ENCODE measurements at regions not wholly inside any gene's neighbourhood (a gene's known extent, or its start where the extent isn't known, plus 50 kb on each side); places are given as distances from the start of the nearest gene placed in this dataset.

DNA sequence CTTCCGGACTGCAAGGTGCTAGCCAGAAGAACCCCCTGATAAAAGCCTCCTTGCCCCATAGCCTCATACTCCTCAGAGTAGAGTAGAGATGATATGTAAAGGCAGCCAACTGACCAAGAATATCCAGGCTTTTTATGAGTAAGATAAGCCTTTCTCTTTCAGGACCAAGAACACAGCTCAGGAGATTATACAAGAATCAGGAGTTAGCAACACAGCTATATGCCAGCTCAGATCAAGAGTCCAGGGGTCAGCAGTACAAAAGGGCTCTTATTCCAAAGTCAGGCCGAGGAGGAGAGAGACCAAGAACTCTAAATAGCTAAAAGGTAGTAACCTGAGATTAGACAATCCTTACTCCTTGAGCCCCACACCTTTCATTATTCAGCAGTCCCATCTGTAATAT, 135.3 kb downstream of the BTG1 start:
- DNase-seq (ENCODE audit: low read depth) = no peak
- H3K4me3 ChIP-seq (ENCODE audit: low read depth, low read length) = no peak overlapping the region
- no peak for TF ChIP-seq CTCF (IDR thresholded peaks at IDR 0.05; ENCODE audit: insufficient read depth, low read depth, low read length, missing control alignments)

DNA sequence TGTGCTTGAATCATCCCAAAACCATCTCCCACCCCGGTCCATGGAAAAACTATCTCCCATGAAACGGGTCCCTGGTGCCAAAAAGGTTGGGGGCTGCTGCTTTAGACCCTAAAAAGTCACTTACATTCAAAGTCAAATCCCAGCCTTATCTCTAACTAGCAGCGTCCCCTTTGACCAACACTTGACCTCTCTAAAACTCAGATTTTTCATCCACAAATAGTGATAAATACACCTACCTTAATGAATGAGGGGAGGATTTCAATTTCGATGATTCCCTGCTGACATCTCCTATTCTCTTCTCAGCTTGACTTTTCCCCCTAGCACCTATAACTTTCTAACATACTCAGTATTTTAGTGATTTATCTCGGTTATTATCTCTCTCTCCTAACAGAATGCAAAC, 137.3 kb downstream of the BTG1 start:
- no peak for TF ChIP-seq CTCF (IDR thresholded peaks at IDR 0.05; ENCODE audit: insufficient read depth, low read depth, low read length, missing control alignments)
- no peak overlapping the region for H3K4me3 ChIP-seq (ENCODE audit: low read depth, low read length)
- no peak for DNase-seq (ENCODE audit: low read depth)

- no peak overlapping the region for H3K4me3 ChIP-seq (ENCODE audit: low read depth, low read length)
- no peak for TF ChIP-seq CTCF (IDR thresholded peaks at IDR 0.05; ENCODE audit: insufficient read depth, low read depth, low read length, missing control alignments)
- no peak for DNase-seq (ENCODE audit: low read depth)
Observed at GRCh38 chr12:92007787-92008186, 137.9 kb downstream of the BTG1 start.

DNA sequence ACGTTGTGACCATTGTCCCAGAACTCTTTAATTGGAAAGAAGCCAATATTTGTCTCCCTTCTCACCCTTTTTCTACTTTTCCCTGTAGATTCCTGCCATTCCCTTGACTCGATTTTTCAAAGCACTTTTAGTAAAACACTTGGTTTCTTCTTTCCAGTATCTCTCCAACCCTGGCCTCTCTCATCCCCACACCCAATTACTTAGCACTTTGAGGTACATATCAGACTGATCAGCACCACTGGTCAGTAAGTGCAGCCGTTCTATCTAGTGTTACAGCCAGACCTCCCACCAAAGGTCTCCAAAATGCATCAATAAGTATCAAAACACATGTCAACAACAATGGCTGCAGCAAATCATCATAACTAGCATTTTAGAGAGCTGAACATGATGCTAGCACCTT, 141.9 kb downstream of the BTG1 start:
- DNase-seq (ENCODE audit: low read depth) = no peak
- no peak for TF ChIP-seq CTCF (IDR thresholded peaks at IDR 0.05; ENCODE audit: insufficient read depth, low read depth, low read length, missing control alignments)
- H3K4me3 ChIP-seq (ENCODE audit: low read depth, low read length) = no peak overlapping the region

DNA sequence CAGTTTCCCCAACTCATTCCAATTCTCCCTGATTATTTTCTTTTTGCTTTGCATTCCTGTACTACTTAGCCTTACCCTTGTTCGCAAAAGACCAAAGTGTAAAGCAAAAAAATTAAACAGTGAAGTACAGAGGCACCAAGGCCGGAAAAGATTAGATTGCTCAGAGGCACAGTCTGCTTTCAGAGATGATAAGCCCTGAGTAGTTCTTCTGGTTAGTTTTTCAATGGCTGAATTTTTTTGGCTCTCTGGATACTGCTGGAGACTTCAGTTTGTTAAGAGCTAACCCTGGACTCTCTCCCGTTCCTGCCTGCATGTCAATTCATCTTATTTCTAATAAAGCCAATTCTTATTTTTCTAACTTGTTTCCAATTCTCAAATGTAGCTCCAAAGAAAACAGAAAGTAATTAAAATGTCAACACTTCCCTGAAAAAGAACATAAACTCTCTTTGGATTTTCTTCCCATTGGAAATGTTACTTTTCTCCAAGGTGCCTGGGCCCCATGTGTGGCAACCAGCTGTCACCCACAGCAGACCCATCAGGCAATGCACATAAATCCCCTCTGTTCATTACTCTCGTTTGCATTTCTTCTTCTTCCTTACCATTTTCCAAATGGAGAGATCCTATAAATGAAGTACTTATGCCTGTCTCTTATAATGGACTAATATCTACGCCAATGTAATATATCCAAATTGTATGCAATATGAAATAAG, 142.8 kb downstream of the BTG1 start:
- DNase-seq (ENCODE audit: low read depth) = no peak
- H3K4me3 ChIP-seq (ENCODE audit: low read depth, low read length) = no peak overlapping the region
- TF ChIP-seq CTCF (IDR thresholded peaks at IDR 0.05; ENCODE audit: insufficient read depth, low read depth, low read length, missing control alignments) = no peak

GRCh38 chr12:92002195-92002649, 143.4 kb downstream of the BTG1 start:
- no peak overlapping the region for H3K4me3 ChIP-seq (ENCODE audit: low read depth, low read length)
- no peak for DNase-seq (ENCODE audit: low read depth)
- no peak for TF ChIP-seq CTCF (IDR thresholded peaks at IDR 0.05; ENCODE audit: insufficient read depth, low read depth, low read length, missing control alignments)

DNA sequence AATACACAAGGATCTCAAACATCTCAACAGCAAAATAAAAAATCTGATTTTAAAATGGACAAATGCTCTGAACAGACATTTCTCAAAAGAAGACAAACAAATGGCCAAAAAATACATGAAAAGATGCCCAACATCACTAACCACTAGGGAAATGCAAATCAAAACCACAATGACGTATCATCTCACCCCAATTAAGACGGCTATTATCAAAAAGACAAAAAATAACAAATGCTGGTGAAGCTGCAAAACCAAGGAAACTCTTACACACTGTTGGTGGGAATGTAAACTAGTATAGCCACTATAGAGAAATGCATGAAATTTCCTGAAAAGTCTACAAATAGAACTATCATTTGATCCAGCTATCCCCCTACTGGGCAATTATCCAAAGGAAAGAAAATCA, 145.0 kb downstream of the BTG1 start:
- no peak for TF ChIP-seq CTCF (IDR thresholded peaks at IDR 0.05; ENCODE audit: insufficient read depth, low read depth, low read length, missing control alignments)
- DNase-seq (ENCODE audit: low read depth) = no peak
- H3K4me3 ChIP-seq (ENCODE audit: low read depth, low read length) = no peak overlapping the region
